CD14-positive monocyte (primary cell): ENCODE measurements at regions not wholly inside any gene's neighbourhood (a gene's known extent, or its start where the extent isn't known, plus 50 kb on each side); places are given as distances from the start of the nearest gene placed in this dataset.

Experiments
- DNase-seq, 3 donors: peaks; one replicate each; pipeline ENCODE4 v3.0.0-alpha.2; 2011 to 2022
- H2AFZ ChIP-seq: 2 replicates; pipeline ENCODE4 v1.6.0; 2012; ENCODE audit warnings: mild to moderate bottlenecking, low read depth, low read length, inconsistent platforms; ENCODE audit not compliant: insufficient read depth, poor library complexity, severe bottlenecking
- H3K27ac ChIP-seq, 2 donors: 1 replicate in 1 of 2; 2 replicates in 1 of 2; pipeline ENCODE4 v1.5.1; 2012 to 2013; ENCODE audit warnings: low read length in 2 of 2, control low read depth in 1 of 2, inconsistent platforms in 1 of 2, low read depth in 1 of 2, mild to moderate bottlenecking in 1 of 2
- H3K27me3 ChIP-seq, 2 donors: one replicate each; pipeline versions ENCODE4 v1.6.0 to v1.6.1; 2011 to 2013; ENCODE audit warnings: low read length in 2 of 2; ENCODE audit not compliant: control insufficient read depth in 2 of 2, insufficient read depth in 2 of 2
- H3K36me3 ChIP-seq, 2 donors: replicated peaks in 1 of 2; 1 replicate in 1 of 2; 2 replicates in 1 of 2; pipeline versions ENCODE4 v1.5.1 to v1.6.1; 2012 to 2013; ENCODE audit warnings: low read length in 2 of 2, control low read depth in 1 of 2, inconsistent platforms in 1 of 2, mild to moderate bottlenecking in 1 of 2; ENCODE audit not compliant: insufficient read depth in 2 of 2, control insufficient read depth in 1 of 2
- H3K4me1 ChIP-seq, 2 donors: 1 replicate in 1 of 2; 2 replicates in 1 of 2; pipeline versions ENCODE4 v1.5.1 to v1.6.1; 2012 to 2013; ENCODE audit warnings: low read length in 2 of 2, control low read depth in 1 of 2, inconsistent platforms in 1 of 2, mild to moderate bottlenecking in 1 of 2, moderate library complexity in 1 of 2; ENCODE audit not compliant: insufficient read depth in 2 of 2, control insufficient read depth in 1 of 2
- H3K4me2 ChIP-seq: replicated peaks from 2 replicates; pipeline ENCODE3; 2012; ENCODE audit warnings: low read length, moderate library complexity, mild to moderate bottlenecking; ENCODE audit not compliant: poor library complexity, severe bottlenecking; ENCODE audit errors: extremely low read depth
- H3K4me3 ChIP-seq, 3 experiments: fragments of 200-600 bp in 1 of 3; sonication (generic) in 1 of 3; replicated peaks in 1 of 3; 1 replicate in 2 of 3; 2 replicates in 1 of 3; pipeline ENCODE4 v1.5.1; 2011 to 2013; ENCODE audit warnings: low read length in 3 of 3, mild to moderate bottlenecking in 3 of 3, control low read depth in 2 of 3, low read depth in 2 of 3, inconsistent platforms in 1 of 3, moderate library complexity in 1 of 3
- H3K79me2 ChIP-seq: 2 replicates; pipeline ENCODE4 v1.6.0; 2012; ENCODE audit warnings: mild to moderate bottlenecking, control low read depth, inconsistent platforms, low read length, moderate library complexity; ENCODE audit not compliant: insufficient read depth
- H3K9ac ChIP-seq: 2 replicates; pipeline ENCODE4 v1.6.0; 2017; ENCODE audit warnings: low read length, mild to moderate bottlenecking; ENCODE audit not compliant: insufficient read depth, poor library complexity, severe bottlenecking
- H3K9me3 ChIP-seq, 2 donors: replicated peaks in 1 of 2; 1 replicate in 1 of 2; 2 replicates in 1 of 2; pipeline versions ENCODE4 v1.5.1 to v1.6.1; 2012 to 2013; ENCODE audit warnings: low read length in 2 of 2, control low read depth in 1 of 2; ENCODE audit not compliant: control insufficient read depth in 1 of 2, insufficient read depth in 1 of 2
- H4K20me1 ChIP-seq: 2 replicates; pipeline ENCODE4 v1.6.0; 2012; ENCODE audit warnings: mild to moderate bottlenecking, low read length, control low read depth, moderate library complexity; ENCODE audit not compliant: insufficient read depth
- H3K27ac Mint-ChIP-seq, 7 donors: one replicate each; pipeline ENCODE4 v1.8.0; 2020; ENCODE audit warnings: mild to moderate bottlenecking in 7 of 7, mixed read lengths in 7 of 7, moderate library complexity in 6 of 7, inconsistent platforms in 2 of 7
- H3K27me3 Mint-ChIP-seq, 3 donors: one replicate each; pipeline ENCODE4 v1.8.0; 2021 to 2022; ENCODE audit warnings: low read depth in 3 of 3, mild to moderate bottlenecking in 3 of 3, mixed read lengths in 3 of 3, moderate library complexity in 3 of 3, inconsistent platforms in 1 of 3
- H3K36me3 Mint-ChIP-seq, 2 donors: one replicate each; pipeline ENCODE4 v1.8.0; 2020; ENCODE audit warnings: mixed read lengths in 2 of 2, inconsistent platforms in 1 of 2, mild to moderate bottlenecking in 1 of 2
- H3K4me1 Mint-ChIP-seq: one replicate; pipeline ENCODE4 v1.8.0; 2020; ENCODE audit warnings: mild to moderate bottlenecking, mixed read lengths
- H3K4me3 Mint-ChIP-seq, 2 donors: one replicate each; pipeline ENCODE4 v1.8.0; 2020; ENCODE audit warnings: mild to moderate bottlenecking in 2 of 2, mixed read lengths in 2 of 2, moderate library complexity in 1 of 2
- H3K9me3 Mint-ChIP-seq, 7 donors: one replicate each; pipeline ENCODE4 v1.8.0; 2020 to 2022; ENCODE audit warnings: mixed read lengths in 7 of 7, mild to moderate bottlenecking in 6 of 7, moderate library complexity in 6 of 7, inconsistent platforms in 2 of 7
- CTCF ChIP-seq: fragments of 200-600 bp; IDR thresholded peaks from one replicate; pipeline ENCODE4 v1.8.0; 2022; ENCODE audit warnings: antibody characterized with exemption, mild to moderate bottlenecking
- WGBS: methylation state at CpG from one replicate; pipeline ENCODE4 v1.1.5; 2013; ENCODE audit warnings: missing lambda C conversion rate; ENCODE audit not compliant: insufficient coverage; 5-methylcytosine and 5-hydroxymethylcytosine counted together
- intact Hi-C, 2 donors: fragments of 100-400 bp; cut with micrococcal nuclease; formaldehyde crosslinking; loops; one replicate each; pipeline versions ENCODE4 v1.15.0 to v1.15.1; 2023

- Mint-ChIP-seq H3K4me1 (peaks cover 25% of the 10 kb centered on the region), H3K4me3 (no peak overlapping the region), H3K36me3 (peaks cover 0 to 3% of the 10 kb centered on the region in 2 donors), H3K27ac (no peak overlapping the region), H3K27me3 (peaks cover 0 to 2% (median 0%) of the 10 kb centered on the region in 3 donors), H3K9me3 (peaks cover 5 to 21% (median 12%) of the 10 kb centered on the region in 7 donors)
- no peaks in the 10 kb centered on the region for H3K79me2 ChIP-seq
- H3K27me3 ChIP-seq: no peaks in the 10 kb centered on the region
- H4K20me1 ChIP-seq: no peaks in the 10 kb centered on the region
- intact Hi-C loops: no loop called here
- no CpG with 5 or more reads among the region's 2 CpGs for WGBS
- peaks cover 10 to 12% of the 10 kb centered on the region in 2 donors for H3K9me3 ChIP-seq
- H3K36me3 ChIP-seq: no peaks in the 10 kb centered on the region
- H3K27ac ChIP-seq: no peak overlapping the region
- no peak overlapping the region for H3K4me2 ChIP-seq
- no peak for TF ChIP-seq CTCF
- peaks cover 22 to 25% of the 10 kb centered on the region in 2 donors for H3K4me1 ChIP-seq
- no peak overlapping the region for H2AFZ ChIP-seq
- DNase-seq: no peak
- no peak overlapping the region for H3K4me3 ChIP-seq
- H3K9ac ChIP-seq: no peak overlapping the region
Measured at GRCh38 chr10:117450940-117451339, 75.7 kb upstream of the PDZD8 start.

GRCh38 chr10:117449636-117450035, 74.4 kb upstream of the PDZD8 start:
- Mint-ChIP-seq H3K4me1 (peaks cover 12% of the 10 kb centered on the region), H3K27ac (no peak overlapping the region), H3K4me3 (no peak overlapping the region), H3K36me3 (peaks cover 0 to 3% of the 10 kb centered on the region in 2 donors), H3K27me3 (no peaks in the 10 kb centered on the region), H3K9me3 (peaks cover 5 to 28% (median 21%) of the 10 kb centered on the region in 7 donors)
- Histone ChIP-seq H4K20me1 (no peaks in the 10 kb centered on the region), H2AFZ (no peak overlapping the region), H3K9me3 (peaks cover 12 to 23% of the 10 kb centered on the region in 2 donors), H3K27me3 (no peaks in the 10 kb centered on the region), H3K27ac (no peak overlapping the region), H3K9ac (no peak overlapping the region), H3K4me3 (no peak overlapping the region), H3K79me2 (no peaks in the 10 kb centered on the region), H3K4me1 (peaks cover 9 to 12% of the 10 kb centered on the region in 2 donors), H3K4me2 (no peak overlapping the region), H3K36me3 (no peaks in the 10 kb centered on the region)
- no peak for TF ChIP-seq CTCF
- intact Hi-C loops: no loop called here
- no peak for DNase-seq
- 77% methylated on average over 5 of the region's 6 CpGs for WGBS
